ENCODE measurements at regions not wholly inside any gene's neighbourhood (a gene's known extent, or its start where the extent isn't known, plus 50 kb on each side); places are given as distances from the start of the nearest gene placed in this dataset.

GRCh38 chr7:67435894-67436535, 439.4 kb downstream of the TYW1 start:
- TF ChIP-seq, protein P1, sequence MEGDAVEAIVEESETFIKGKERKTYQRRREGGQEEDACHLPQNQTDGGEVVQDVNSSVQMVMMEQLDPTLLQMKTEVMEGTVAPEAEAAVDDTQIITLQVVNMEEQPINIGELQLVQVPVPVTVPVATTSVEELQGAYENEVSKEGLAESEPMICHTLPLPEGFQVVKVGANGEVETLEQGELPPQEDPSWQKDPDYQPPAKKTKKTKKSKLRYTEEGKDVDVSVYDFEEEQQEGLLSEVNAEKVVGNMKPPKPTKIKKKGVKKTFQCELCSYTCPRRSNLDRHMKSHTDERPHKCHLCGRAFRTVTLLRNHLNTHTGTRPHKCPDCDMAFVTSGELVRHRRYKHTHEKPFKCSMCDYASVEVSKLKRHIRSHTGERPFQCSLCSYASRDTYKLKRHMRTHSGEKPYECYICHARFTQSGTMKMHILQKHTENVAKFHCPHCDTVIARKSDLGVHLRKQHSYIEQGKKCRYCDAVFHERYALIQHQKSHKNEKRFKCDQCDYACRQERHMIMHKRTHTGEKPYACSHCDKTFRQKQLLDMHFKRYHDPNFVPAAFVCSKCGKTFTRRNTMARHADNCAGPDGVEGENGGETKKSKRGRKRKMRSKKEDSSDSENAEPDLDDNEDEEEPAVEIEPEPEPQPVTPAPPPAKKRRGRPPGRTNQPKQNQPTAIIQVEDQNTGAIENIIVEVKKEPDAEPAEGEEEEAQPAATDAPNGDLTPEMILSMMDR (IDR thresholded peaks at IDR 0.05) = no peak
- TF ChIP-seq POLR2A (IDR thresholded peaks at IDR 0.05) (no peak), EP300 (IDR thresholded peaks at IDR 0.05) (no peak)

Data from ovary (tissue), 3 donors.